ENCODE measurements at regions not wholly inside any gene's neighbourhood (a gene's known extent, or its start where the extent isn't known, plus 50 kb on each side); places are given as distances from the start of the nearest gene placed in this dataset.

DNA sequence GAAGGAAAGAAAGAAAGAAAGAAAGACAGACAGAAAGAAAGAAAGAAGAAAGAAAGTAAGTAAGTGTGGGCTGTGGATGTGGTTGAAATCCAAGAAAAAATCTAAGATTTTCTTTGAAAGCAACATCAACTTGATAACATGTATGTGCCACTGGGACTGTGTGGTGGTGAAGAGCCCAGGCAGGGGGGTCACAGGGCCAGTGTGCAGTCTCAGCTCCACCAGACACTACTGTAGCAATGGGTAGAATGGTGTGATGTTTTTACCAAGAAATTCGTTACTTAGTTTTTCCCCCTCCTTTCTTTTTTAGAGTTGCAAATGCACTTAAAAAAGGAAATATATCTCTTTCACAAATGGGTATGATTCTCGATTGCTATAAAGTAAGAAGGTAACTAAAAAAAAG, 71.9 kb upstream of the CNEP1R1 start:
- no peaks in the 10 kb centered on the region for H3K79me2 ChIP-seq (ENCODE audit: low read length)
- H3K27me3 ChIP-seq (ENCODE audit: low read depth, low read length), result peaks cover 2% of the 10 kb centered on the region; the same call in 1 of the 2 replicates
- H3K4me1 ChIP-seq (ENCODE audit: low read length), result no peaks in the 10 kb centered on the region
- H3K4me3 ChIP-seq (ENCODE audit: low read length), result no peak overlapping the region
- no peak overlapping the region for H3K4me2 ChIP-seq (ENCODE audit: low read length)
- no peaks in the 10 kb centered on the region for H3K36me3 ChIP-seq (replicated peaks; ENCODE audit: low read depth, low read length)
- TF ChIP-seq EZH2phosphoT487 (IDR thresholded peaks at IDR 0.05; ENCODE audit: low read depth) (no peak), CTCF (IDR thresholded peaks at IDR 0.05; ENCODE audit: low read depth, low read length) (no peak)
- no peak overlapping the region for H3K9ac ChIP-seq (ENCODE audit: low read length)
- H2AFZ ChIP-seq (ENCODE audit: low read depth, low read length), result no peak overlapping the region
- no peaks in the 10 kb centered on the region for H4K20me1 ChIP-seq (ENCODE audit: insufficient read depth, low read length)
- no peaks in the 10 kb centered on the region for H3K9me3 ChIP-seq (ENCODE audit: insufficient read depth, low read length)
- no peak overlapping the region for H3K27ac ChIP-seq (ENCODE audit: low read length)

DNA sequence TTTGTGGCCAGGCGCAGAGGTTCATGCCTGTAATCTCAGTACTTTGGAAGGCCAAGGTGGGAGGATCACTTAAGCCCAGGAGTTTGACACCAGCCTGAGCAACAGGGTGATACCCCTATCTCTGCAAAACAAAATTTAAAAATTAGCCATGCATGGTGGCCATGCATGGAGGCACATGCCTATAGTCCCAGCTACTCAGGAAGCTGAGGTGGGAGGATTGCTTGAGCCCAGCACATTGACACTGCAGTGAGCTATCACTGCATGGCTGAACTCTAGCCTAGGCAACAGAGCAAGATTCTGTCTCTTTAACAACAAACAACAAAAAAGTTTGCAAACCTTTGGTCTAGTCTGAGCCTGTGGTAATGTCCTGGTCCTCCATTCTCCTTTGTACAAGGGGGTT, 69.2 kb upstream of the CNEP1R1 start:
- H3K9ac ChIP-seq (ENCODE audit: low read length), result no peak overlapping the region
- no peak overlapping the region for H3K4me3 ChIP-seq (ENCODE audit: low read length)
- H3K79me2 ChIP-seq (ENCODE audit: low read length), result no peaks in the 10 kb centered on the region
- H3K36me3 ChIP-seq (replicated peaks; ENCODE audit: low read depth, low read length), result no peaks in the 10 kb centered on the region
- no peaks in the 10 kb centered on the region for H3K4me1 ChIP-seq (ENCODE audit: low read length)
- H4K20me1 ChIP-seq (ENCODE audit: insufficient read depth, low read length), result no peaks in the 10 kb centered on the region
- H3K4me2 ChIP-seq (ENCODE audit: low read length), result no peak overlapping the region
- no peak for TF ChIP-seq EZH2phosphoT487 (IDR thresholded peaks at IDR 0.05; ENCODE audit: low read depth)
- no peak for TF ChIP-seq CTCF (IDR thresholded peaks at IDR 0.05; ENCODE audit: low read depth, low read length)
- no peak overlapping the region for H3K27ac ChIP-seq (ENCODE audit: low read length)
- 0 out of 2 replicates have a peak, but pooled peaks cover 6% of the 10 kb centered on the region for H3K27me3 ChIP-seq (ENCODE audit: low read depth, low read length)
- no peak overlapping the region for H2AFZ ChIP-seq (ENCODE audit: low read depth, low read length)
- H3K9me3 ChIP-seq (ENCODE audit: insufficient read depth, low read length), result no peaks in the 10 kb centered on the region

- H3K4me3 ChIP-seq (ENCODE audit: low read length), result no peak overlapping the region
- no peaks in the 10 kb centered on the region for H3K36me3 ChIP-seq (replicated peaks; ENCODE audit: low read depth, low read length)
- H3K27ac ChIP-seq (ENCODE audit: low read length), result no peak overlapping the region
- no peaks in the 10 kb centered on the region for H4K20me1 ChIP-seq (ENCODE audit: insufficient read depth, low read length)
- H2AFZ ChIP-seq (ENCODE audit: low read depth, low read length), result no peak overlapping the region
- no peaks in the 10 kb centered on the region for H3K79me2 ChIP-seq (ENCODE audit: low read length)
- no peaks in the 10 kb centered on the region for H3K9me3 ChIP-seq (ENCODE audit: insufficient read depth, low read length)
- H3K27me3 ChIP-seq (ENCODE audit: low read depth, low read length), result peaks cover 10% of the 10 kb centered on the region; the same call in 1 of the 2 replicates
- no peak overlapping the region for H3K4me2 ChIP-seq (ENCODE audit: low read length)
- H3K4me1 ChIP-seq (ENCODE audit: low read length), result no peaks in the 10 kb centered on the region
- no peak for TF ChIP-seq EZH2phosphoT487 (IDR thresholded peaks at IDR 0.05; ENCODE audit: low read depth)
- TF ChIP-seq CTCF (IDR thresholded peaks at IDR 0.05; ENCODE audit: low read depth, low read length), result no peak
- no peak overlapping the region for H3K9ac ChIP-seq (ENCODE audit: low read length)
Measured at GRCh38 chr16:49956915-49957314, 68.1 kb upstream of the CNEP1R1 start.

GRCh38 chr16:49958448-49958847, 66.6 kb upstream of the CNEP1R1 start:
- Histone ChIP-seq H3K4me2 (ENCODE audit: low read length) (no peak overlapping the region), H3K79me2 (ENCODE audit: low read length) (no peaks in the 10 kb centered on the region), H2AFZ (ENCODE audit: low read depth, low read length) (no peak overlapping the region)

More at GRCh38 chr16:49958448-49958847, 66.6 kb upstream of the CNEP1R1 start:
- H4K20me1 ChIP-seq (ENCODE audit: insufficient read depth, low read length), result no peaks in the 10 kb centered on the region
- H3K9ac ChIP-seq (ENCODE audit: low read length), result no peak overlapping the region
- no peaks in the 10 kb centered on the region for H3K36me3 ChIP-seq (replicated peaks; ENCODE audit: low read depth, low read length)
- H3K27me3 ChIP-seq (ENCODE audit: low read depth, low read length), result peaks cover 10% of the 10 kb centered on the region
- H3K4me3 ChIP-seq (ENCODE audit: low read length), result no peak overlapping the region
- TF ChIP-seq CTCF (IDR thresholded peaks at IDR 0.05; ENCODE audit: low read depth, low read length), result no peak
- no peaks in the 10 kb centered on the region for H3K4me1 ChIP-seq (ENCODE audit: low read length)
- H3K9me3 ChIP-seq (ENCODE audit: insufficient read depth, low read length), result no peaks in the 10 kb centered on the region
- no peak overlapping the region for H3K27ac ChIP-seq (ENCODE audit: low read length)

Measured in OCI-LY3 (cell line).